ENCODE measurements at regions not wholly inside any gene's neighbourhood (a gene's known extent, or its start where the extent isn't known, plus 50 kb on each side); places are given as distances from the start of the nearest gene placed in this dataset.

GRCh38 chr3:146892041-146892440 is 286.9 kb upstream of the PLSCR5 start:
- DNase-seq, result no peak
- ChIA-PET CTCF (no interaction called here), POLR2A (no interaction called here)
- no peak overlapping the region for H3K27ac Mint-ChIP-seq
- intact Hi-C loops (cut with DNase I, micrococcal nuclease), result no loop called here
- ATAC-seq, result no peak
- no peaks in the 10 kb centered on the region for H3K9me3 Mint-ChIP-seq (ENCODE audit: low read depth)
- no peak overlapping the region for H3K4me3 Mint-ChIP-seq
- no peaks in the 10 kb centered on the region for H3K4me1 Mint-ChIP-seq
- H3K36me3 Mint-ChIP-seq (ENCODE audit: low read depth), result no peaks in the 10 kb centered on the region
- H3K27me3 Mint-ChIP-seq, result no peaks in the 10 kb centered on the region

- Mint-ChIP-seq H3K4me1 (no peaks in the 10 kb centered on the region), H3K4me3 (no peak overlapping the region), H3K36me3 (ENCODE audit: low read depth) (no peaks in the 10 kb centered on the region), H3K27ac (no peak overlapping the region), H3K9me3 (ENCODE audit: low read depth) (no peaks in the 10 kb centered on the region), H3K27me3 (no peaks in the 10 kb centered on the region)
- intact Hi-C loops (cut with DNase I, micrococcal nuclease), result no loop called here
- DNase-seq, result no peak
- POLR2A ChIA-PET, result no interaction called here
- no peak for ATAC-seq
- CTCF ChIA-PET, result no interaction called here
These were observed 284.5 kb upstream of the PLSCR5 start for GRCh38 chr3:146889626-146890025.

- no peak for DNase-seq
- CTCF ChIA-PET, result interaction anchor here (0.6 to 0.7 kb wide), 2 partner anchors 141 to 1563 kb away, joined by 3 read pairs; no protein-coding TSS in a partner anchor
- no peaks in the 10 kb centered on the region for H3K4me1 Mint-ChIP-seq
- H3K27ac Mint-ChIP-seq, result no peak overlapping the region
- POLR2A ChIA-PET, result interaction anchor here (0.6 kb wide), 1 partner anchor 41 kb away, joined by 3 read pairs; no protein-coding TSS in a partner anchor
- intact Hi-C loops (cut with DNase I, micrococcal nuclease), result no loop called here
- no peaks in the 10 kb centered on the region for H3K27me3 Mint-ChIP-seq
- H3K4me3 Mint-ChIP-seq, result no peak overlapping the region
- no peaks in the 10 kb centered on the region for H3K9me3 Mint-ChIP-seq (ENCODE audit: low read depth)
- H3K36me3 Mint-ChIP-seq (ENCODE audit: low read depth), result no peaks in the 10 kb centered on the region
- ATAC-seq, result no peak
These were observed 283.0 kb upstream of the PLSCR5 start for GRCh38 chr3:146888176-146888575.

GRCh38 chr3:146884721-146885120 is 279.6 kb upstream of the PLSCR5 start:
- no peaks in the 10 kb centered on the region for H3K27me3 Mint-ChIP-seq
- DNase-seq, result no peak
- CTCF ChIA-PET, result no interaction called here

GRCh38 chr3:146884296-146884695 is 279.1 kb upstream of the PLSCR5 start:
- Mint-ChIP-seq H3K36me3 (ENCODE audit: low read depth) (no peaks in the 10 kb centered on the region), H3K4me3 (no peak overlapping the region), H3K27ac (no peak overlapping the region), H3K27me3 (no peaks in the 10 kb centered on the region), H3K4me1 (no peaks in the 10 kb centered on the region), H3K9me3 (ENCODE audit: low read depth) (no peaks in the 10 kb centered on the region)
- no peak for ATAC-seq
- CTCF ChIA-PET, result no interaction called here
- POLR2A ChIA-PET, result no interaction called here
- intact Hi-C loops (cut with DNase I, micrococcal nuclease), result no loop called here
- DNase-seq, result no peak

More at GRCh38 chr3:146884721-146885120, 279.6 kb upstream of the PLSCR5 start:
- intact Hi-C loops (cut with DNase I, micrococcal nuclease), result no loop called here
- H3K27ac Mint-ChIP-seq, result no peak overlapping the region
- ATAC-seq, result no peak
- no peaks in the 10 kb centered on the region for H3K36me3 Mint-ChIP-seq (ENCODE audit: low read depth)
- POLR2A ChIA-PET, result no interaction called here
- H3K4me3 Mint-ChIP-seq, result no peak overlapping the region
- no peaks in the 10 kb centered on the region for H3K9me3 Mint-ChIP-seq (ENCODE audit: low read depth)
- H3K4me1 Mint-ChIP-seq, result no peaks in the 10 kb centered on the region

- ChIA-PET POLR2A (no interaction called here), CTCF (no interaction called here)
- Mint-ChIP-seq H3K4me3 (no peak overlapping the region), H3K27me3 (no peaks in the 10 kb centered on the region), H3K36me3 (ENCODE audit: low read depth) (no peaks in the 10 kb centered on the region), H3K9me3 (ENCODE audit: low read depth) (no peaks in the 10 kb centered on the region), H3K27ac (no peak overlapping the region), H3K4me1 (no peaks in the 10 kb centered on the region)
- intact Hi-C loops (cut with DNase I, micrococcal nuclease), result no loop called here
- no peak for ATAC-seq
- DNase-seq, result no peak
These were observed 278.1 kb upstream of the PLSCR5 start for GRCh38 chr3:146883288-146883687.

- no peak for DNase-seq
- intact Hi-C loops (cut with DNase I, micrococcal nuclease), result no loop called here
- no peak overlapping the region for H3K4me3 Mint-ChIP-seq
- peaks cover 2% of the 10 kb centered on the region for H3K9me3 Mint-ChIP-seq (ENCODE audit: low read depth)
- H3K27me3 Mint-ChIP-seq, result no peaks in the 10 kb centered on the region
- no peak overlapping the region for H3K27ac Mint-ChIP-seq
- no peaks in the 10 kb centered on the region for H3K4me1 Mint-ChIP-seq
- POLR2A ChIA-PET, result no interaction called here
- no peak for ATAC-seq
- CTCF ChIA-PET, result no interaction called here
- H3K36me3 Mint-ChIP-seq (ENCODE audit: low read depth), result no peaks in the 10 kb centered on the region
These were observed 277.0 kb upstream of the PLSCR5 start for GRCh38 chr3:146881966-146882760.

- H3K9me3 Mint-ChIP-seq (ENCODE audit: low read depth), result peaks cover 2% of the 10 kb centered on the region
- intact Hi-C loops (cut with DNase I, micrococcal nuclease), result no loop called here
- DNase-seq (no peak), ATAC-seq (no peak)
- no peaks in the 10 kb centered on the region for H3K4me1 Mint-ChIP-seq
- no peaks in the 10 kb centered on the region for H3K36me3 Mint-ChIP-seq (ENCODE audit: low read depth)
- ChIA-PET POLR2A (no interaction called here), CTCF (no interaction called here)
- no peak overlapping the region for H3K27ac Mint-ChIP-seq
- H3K27me3 Mint-ChIP-seq, result no peaks in the 10 kb centered on the region
- H3K4me3 Mint-ChIP-seq, result no peak overlapping the region
These were observed 276.2 kb upstream of the PLSCR5 start for GRCh38 chr3:146881356-146881755.

GRCh38 chr3:146873748-146874147 is 268.6 kb upstream of the PLSCR5 start:
- intact Hi-C loops (cut with DNase I, micrococcal nuclease), result no loop called here
- Mint-ChIP-seq H3K36me3 (ENCODE audit: low read depth) (no peaks in the 10 kb centered on the region), H3K27ac (no peak overlapping the region), H3K4me3 (no peak overlapping the region), H3K4me1 (no peaks in the 10 kb centered on the region), H3K9me3 (ENCODE audit: low read depth) (peaks cover 25% of the 10 kb centered on the region), H3K27me3 (no peaks in the 10 kb centered on the region)
- ChIA-PET CTCF (no interaction called here), POLR2A (no interaction called here)
- ATAC-seq (no peak), DNase-seq (no peak)

GRCh38 chr3:146865175-146865755 is 260.1 kb upstream of the PLSCR5 start:
- Mint-ChIP-seq H3K36me3 (ENCODE audit: low read depth) (no peaks in the 10 kb centered on the region), H3K4me3 (no peak overlapping the region), H3K27ac (no peak overlapping the region), H3K9me3 (ENCODE audit: low read depth) (peaks cover 3% of the 10 kb centered on the region), H3K27me3 (no peaks in the 10 kb centered on the region), H3K4me1 (no peaks in the 10 kb centered on the region)
- no peak for ATAC-seq
- DNase-seq, result no peak
- intact Hi-C loops (cut with DNase I, micrococcal nuclease), result no loop called here
- ChIA-PET CTCF (no interaction called here), POLR2A (interaction anchor here (0.5 kb wide), 1 partner anchor 709 kb away, joined by 6 read pairs; no protein-coding TSS in a partner anchor)

GRCh38 chr3:146861262-146861661 is 256.1 kb upstream of the PLSCR5 start:
- Mint-ChIP-seq H3K36me3 (ENCODE audit: low read depth) (no peaks in the 10 kb centered on the region), H3K4me3 (no peak overlapping the region), H3K27me3 (no peaks in the 10 kb centered on the region), H3K4me1 (no peaks in the 10 kb centered on the region), H3K27ac (no peak overlapping the region), H3K9me3 (ENCODE audit: low read depth) (peaks cover 5% of the 10 kb centered on the region)
- intact Hi-C loops (cut with DNase I, micrococcal nuclease), result no loop called here
- ChIA-PET POLR2A (no interaction called here), CTCF (no interaction called here)
- no peak for ATAC-seq
- no peak for DNase-seq

- Mint-ChIP-seq H3K27ac (no peak overlapping the region), H3K9me3 (ENCODE audit: low read depth) (peaks cover 3% of the 10 kb centered on the region), H3K4me3 (no peak overlapping the region), H3K36me3 (ENCODE audit: low read depth) (no peaks in the 10 kb centered on the region), H3K27me3 (no peaks in the 10 kb centered on the region), H3K4me1 (no peaks in the 10 kb centered on the region)
- ATAC-seq, result no peak
- ChIA-PET CTCF (interaction anchor here (1.1 kb wide), 1 partner anchor 10 kb away, joined by 3 read pairs; no protein-coding TSS in a partner anchor), POLR2A (no interaction called here)
- intact Hi-C loops (cut with DNase I, micrococcal nuclease), result no loop called here
- DNase-seq, result no peak
These were observed 249.4 kb upstream of the PLSCR5 start for GRCh38 chr3:146854523-146854922.
